Skeletal muscle tissue (tissue), 3 donors: ENCODE measurements at regions not wholly inside any gene's neighbourhood (a gene's known extent, or its start where the extent isn't known, plus 50 kb on each side); places are given as distances from the start of the nearest gene placed in this dataset.

Source experiments
- H3K27ac ChIP-seq: one replicate; pipeline ENCODE4 v1.7.0; 2013; ENCODE audit warnings: mild to moderate bottlenecking, low read depth, low read length, inconsistent platforms
- H3K27me3 ChIP-seq, 3 donors: one replicate each; pipeline ENCODE4 v1.7.0; 2013; ENCODE audit warnings: low read length in 3 of 3; ENCODE audit not compliant: control insufficient read depth in 3 of 3, insufficient read depth in 3 of 3
- H3K36me3 ChIP-seq, 3 donors: one replicate each; pipeline ENCODE4 v1.7.0; 2013; ENCODE audit warnings: low read length in 3 of 3; ENCODE audit not compliant: control insufficient read depth in 3 of 3, insufficient read depth in 3 of 3
- H3K4me1 ChIP-seq, 3 donors: one replicate each; pipeline ENCODE4 v1.7.0; 2013; ENCODE audit warnings: low read length in 3 of 3, mild to moderate bottlenecking in 3 of 3; ENCODE audit not compliant: control insufficient read depth in 3 of 3, insufficient read depth in 3 of 3
- H3K4me3 ChIP-seq, 3 donors: one replicate each; pipeline ENCODE4 v1.7.0; 2013; ENCODE audit warnings: low read length in 3 of 3
- H3K9ac ChIP-seq, 3 donors: one replicate each; pipeline ENCODE4 v1.7.0; 2013; ENCODE audit warnings: low read length in 3 of 3, mild to moderate bottlenecking in 3 of 3, moderate library complexity in 2 of 3, low read depth in 1 of 3
- H3K9me3 ChIP-seq, 3 donors: one replicate each; pipeline ENCODE4 v1.7.0; 2013; ENCODE audit warnings: low read length in 3 of 3; ENCODE audit not compliant: control insufficient read depth in 3 of 3
- donor health status: Osteomylitis.

- Histone ChIP-seq H3K36me3 (no peaks in the 10 kb centered on the region), H3K4me3 (no peak overlapping the region), H3K4me1 (no peaks in the 10 kb centered on the region), H3K27ac (no peak overlapping the region), H3K9me3 (no peaks in the 10 kb centered on the region), H3K27me3 (no peaks in the 10 kb centered on the region), H3K9ac (no peak overlapping the region)
Observed at GRCh38 chr13:73556128-73556527, 497.3 kb downstream of the KLF5 start.

- Histone ChIP-seq H3K27ac (no peak overlapping the region), H3K4me1 (no peaks in the 10 kb centered on the region), H3K9me3 (no peaks in the 10 kb centered on the region), H3K4me3 (no peak overlapping the region), H3K36me3 (no peaks in the 10 kb centered on the region), H3K27me3 (no peaks in the 10 kb centered on the region), H3K9ac (no peak overlapping the region)
Observed at GRCh38 chr13:73551736-73552135, 492.9 kb downstream of the KLF5 start.

GRCh38 chr13:73549717-73550116 is 490.9 kb downstream of the KLF5 start:
- Histone ChIP-seq H3K4me3 (no peak overlapping the region), H3K27me3 (no peaks in the 10 kb centered on the region), H3K36me3 (no peaks in the 10 kb centered on the region), H3K27ac (no peak overlapping the region), H3K9ac (no peak overlapping the region), H3K9me3 (no peaks in the 10 kb centered on the region), H3K4me1 (no peaks in the 10 kb centered on the region)

GRCh38 chr13:73548449-73548848 is 489.6 kb downstream of the KLF5 start:
- no peaks in the 10 kb centered on the region for H3K36me3 ChIP-seq
- H3K9ac ChIP-seq: no peak overlapping the region
- H3K4me1 ChIP-seq: no peaks in the 10 kb centered on the region
- no peaks in the 10 kb centered on the region for H3K9me3 ChIP-seq
- no peaks in the 10 kb centered on the region for H3K27me3 ChIP-seq
- H3K27ac ChIP-seq: no peak overlapping the region
- no peak overlapping the region for H3K4me3 ChIP-seq

GRCh38 chr13:73547239-73547638 is 488.4 kb downstream of the KLF5 start:
- H3K27me3 ChIP-seq: no peaks in the 10 kb centered on the region
- H3K4me1 ChIP-seq: no peaks in the 10 kb centered on the region
- H3K9me3 ChIP-seq: no peaks in the 10 kb centered on the region
- H3K4me3 ChIP-seq: no peak overlapping the region
- H3K9ac ChIP-seq: no peak overlapping the region
- no peak overlapping the region for H3K27ac ChIP-seq
- no peaks in the 10 kb centered on the region for H3K36me3 ChIP-seq

GRCh38 chr13:73544175-73544574 is 485.4 kb downstream of the KLF5 start:
- Histone ChIP-seq H3K27ac (no peak overlapping the region), H3K4me3 (no peak overlapping the region), H3K36me3 (no peaks in the 10 kb centered on the region)

GRCh38 chr13:73542446-73542845 is 483.6 kb downstream of the KLF5 start:
- Histone ChIP-seq H3K4me3 (no peak overlapping the region), H3K9me3 (no peaks in the 10 kb centered on the region), H3K36me3 (no peaks in the 10 kb centered on the region), H3K9ac (no peak overlapping the region), H3K27me3 (no peaks in the 10 kb centered on the region), H3K4me1 (peaks cover 0 to 2% (median 0%) of the 10 kb centered on the region in 3 donors), H3K27ac (no peak overlapping the region)

More at GRCh38 chr13:73544175-73544574, 485.4 kb downstream of the KLF5 start:
- no peaks in the 10 kb centered on the region for H3K27me3 ChIP-seq
- H3K9me3 ChIP-seq: no peaks in the 10 kb centered on the region
- no peak overlapping the region for H3K9ac ChIP-seq
- H3K4me1 ChIP-seq: no peaks in the 10 kb centered on the region

- Histone ChIP-seq H3K36me3 (no peaks in the 10 kb centered on the region), H3K9ac (no peak overlapping the region), H3K4me1 (peaks cover 0 to 13% (median 4%) of the 10 kb centered on the region in 3 donors), H3K9me3 (peaks cover 0 to under 1% (median 0%) of the 10 kb centered on the region in 3 donors), H3K27ac (peak overlapping the region; percentile 5), H3K27me3 (no peaks in the 10 kb centered on the region), H3K4me3 (no peak overlapping the region)
Observed at GRCh38 chr13:73536865-73537264, 478.1 kb downstream of the KLF5 start.

GRCh38 chr13:73535341-73535740 is 476.5 kb downstream of the KLF5 start:
- Histone ChIP-seq H3K4me3 (no peak overlapping the region), H3K9me3 (peaks cover 0 to 1% (median 0%) of the 10 kb centered on the region in 3 donors), H3K36me3 (no peaks in the 10 kb centered on the region), H3K27me3 (no peaks in the 10 kb centered on the region), H3K4me1 (peaks cover 0 to 19% (median 12%) of the 10 kb centered on the region in 3 donors), H3K9ac (no peak overlapping the region), H3K27ac (no peak overlapping the region)

GRCh38 chr13:73532987-73533510 is 474.2 kb downstream of the KLF5 start:
- Histone ChIP-seq H3K36me3 (no peaks in the 10 kb centered on the region), H3K4me3 (no peak overlapping the region), H3K4me1 (peaks cover 0 to 19% (median 12%) of the 10 kb centered on the region in 3 donors), H3K27me3 (no peaks in the 10 kb centered on the region), H3K9ac (no peak overlapping the region), H3K9me3 (peaks cover 0 to 1% (median 0%) of the 10 kb centered on the region in 3 donors), H3K27ac (no peak overlapping the region)
